Suprapubic skin (tissue), 4 donors: ENCODE measurements at regions not wholly inside any gene's neighbourhood (a gene's known extent, or its start where the extent isn't known, plus 50 kb on each side); places are given as distances from the start of the nearest gene placed in this dataset.

Source experiments
- POLR2A ChIP-seq, 2 donors: fragments of 450-650 bp; IDR thresholded peaks; one replicate each; pipeline ENCODE4 v1.6.1; 2017; ENCODE audit warnings: antibody characterized with exemption in 2 of 2, mild to moderate bottlenecking in 2 of 2, moderate library complexity in 2 of 2
- POLR2AphosphoS5 ChIP-seq, 3 donors: sonication (generic); formaldehyde crosslinking; IDR thresholded peaks; one replicate each; pipeline ENCODE4 v1.6.1; 2017; ENCODE audit warnings: antibody characterized with exemption in 3 of 3
- TF ChIP-seq, protein P1 (sequence below), 2 donors: fragments of 200-600 bp in 1 of 2; fragments of 450-650 bp in 1 of 2; sonication (generic) in 1 of 2; IDR thresholded peaks; one replicate each; pipeline ENCODE4 v1.5.1; 2016 to 2019; ENCODE audit warnings: antibody characterized with exemption in 2 of 2, mild to moderate bottlenecking in 1 of 2, moderate library complexity in 1 of 2

DNA sequence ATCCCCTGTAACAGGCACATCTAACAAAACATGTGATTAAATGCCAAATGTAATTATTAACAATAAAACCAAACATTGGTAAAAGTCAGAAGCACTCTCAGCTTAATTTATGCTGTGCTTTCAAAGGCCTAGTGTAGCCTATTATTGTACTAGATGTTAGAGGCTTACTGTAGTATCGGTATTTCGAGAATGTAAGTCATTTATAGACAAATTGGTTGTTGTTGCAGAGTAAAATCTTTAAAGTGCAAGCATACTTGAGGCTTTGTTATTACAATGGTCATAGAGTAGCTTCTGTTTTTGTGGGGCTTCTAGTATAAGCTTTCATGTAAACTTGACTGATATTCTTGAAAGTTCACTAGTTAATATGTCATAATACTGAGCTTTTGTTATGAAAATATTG lies 965.8 kb downstream of the PLA2G4A start:
- TF ChIP-seq, protein P1, sequence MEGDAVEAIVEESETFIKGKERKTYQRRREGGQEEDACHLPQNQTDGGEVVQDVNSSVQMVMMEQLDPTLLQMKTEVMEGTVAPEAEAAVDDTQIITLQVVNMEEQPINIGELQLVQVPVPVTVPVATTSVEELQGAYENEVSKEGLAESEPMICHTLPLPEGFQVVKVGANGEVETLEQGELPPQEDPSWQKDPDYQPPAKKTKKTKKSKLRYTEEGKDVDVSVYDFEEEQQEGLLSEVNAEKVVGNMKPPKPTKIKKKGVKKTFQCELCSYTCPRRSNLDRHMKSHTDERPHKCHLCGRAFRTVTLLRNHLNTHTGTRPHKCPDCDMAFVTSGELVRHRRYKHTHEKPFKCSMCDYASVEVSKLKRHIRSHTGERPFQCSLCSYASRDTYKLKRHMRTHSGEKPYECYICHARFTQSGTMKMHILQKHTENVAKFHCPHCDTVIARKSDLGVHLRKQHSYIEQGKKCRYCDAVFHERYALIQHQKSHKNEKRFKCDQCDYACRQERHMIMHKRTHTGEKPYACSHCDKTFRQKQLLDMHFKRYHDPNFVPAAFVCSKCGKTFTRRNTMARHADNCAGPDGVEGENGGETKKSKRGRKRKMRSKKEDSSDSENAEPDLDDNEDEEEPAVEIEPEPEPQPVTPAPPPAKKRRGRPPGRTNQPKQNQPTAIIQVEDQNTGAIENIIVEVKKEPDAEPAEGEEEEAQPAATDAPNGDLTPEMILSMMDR (IDR thresholded peaks at IDR 0.05) = no peak
- TF ChIP-seq POLR2A (IDR thresholded peaks at IDR 0.05) (no peak), POLR2AphosphoS5 (IDR thresholded peaks at IDR 0.05) (no peak)
